ENCODE measurements at regions not wholly inside any gene's neighbourhood (a gene's known extent, or its start where the extent isn't known, plus 50 kb on each side); places are given as distances from the start of the nearest gene placed in this dataset.
A peak's percentile ranks its signal among the peaks of the same experiment; 100 is the strongest.

- no peak for TF ChIP-seq ATF3 (IDR thresholded peaks at IDR 0.05)
- no peak for TF ChIP-seq ATF3 (CRISPR knock-in tag; conservative IDR thresholded peaks at IDR 0.05)
- TF ChIP-seq IFI16 (CRISPR knock-in tag; IDR thresholded peaks at IDR 0.05) = no peak
- no peak for TF ChIP-seq FOXJ2 (tag; IDR thresholded peaks at IDR 0.05)
- no peak for TF ChIP-seq HLTF (IDR thresholded peaks at IDR 0.05)
- peak; percentile 98 for TF ChIP-seq ZNF384 (IDR thresholded peaks at IDR 0.05; ENCODE audit: low read depth, low read length)
- no peak for TF ChIP-seq ZNF347 (CRISPR knock-in tag; IDR thresholded peaks at IDR 0.05; ENCODE audit: low read depth)
- TF ChIP-seq HMGXB4 (CRISPR knock-in tag; IDR thresholded peaks at IDR 0.05) = no peak
- TF ChIP-seq TEAD2 (tag; IDR thresholded peaks at IDR 0.05) = no peak
- no peak for TF ChIP-seq LEF1 (IDR thresholded peaks at IDR 0.05)
- TF ChIP-seq CTCFL (IDR thresholded peaks at IDR 0.05; ENCODE audit: borderline replicate concordance, insufficient read depth, low read depth, low read length, poor library complexity, severe bottlenecking) = no peak
- TF ChIP-seq ZNF41 (CRISPR knock-in tag; conservative IDR thresholded peaks at IDR 0.05) = no peak
- no peak for TF ChIP-seq PPARD (CRISPR knock-in tag; IDR thresholded peaks at IDR 0.05)
- no peak for TF ChIP-seq RNF2 (IDR thresholded peaks at IDR 0.05)
- no peak for TF ChIP-seq SRSF1 (IDR thresholded peaks at IDR 0.05; ENCODE audit: low read depth, low read length)
- TF ChIP-seq CTCF (IDR thresholded peaks at IDR 0.05 in 2 of 3, conservative IDR thresholded peaks at IDR 0.05 in 1 of 3; ENCODE audit: insufficient read depth in 2 of 3, low read depth in 1 of 3, low read length in 3 of 3) = peak; percentile 73 to 85 (median 76)
- TF ChIP-seq RB1 (IDR thresholded peaks at IDR 0.05; ENCODE audit: low read depth) = no peak
- peak; percentile 68 for TF ChIP-seq SMC3 (conservative IDR thresholded peaks at IDR 0.05; ENCODE audit: insufficient read depth, low read depth, low read length)
Observed at GRCh38 chr6:141562851-141563763, 569.6 kb upstream of the GJE1 start (continued).

Measured in K562 (cell line).